Parathyroid adenoma (tissue), 2 donors: ENCODE measurements at regions not wholly inside any gene's neighbourhood (a gene's known extent, or its start where the extent isn't known, plus 50 kb on each side); places are given as distances from the start of the nearest gene placed in this dataset.

ENCODE experiments used
- H2AFZ ChIP-seq: fragments of 300-600 bp; sonication (generic); one replicate; pipeline ENCODE4 v1.7.0; 2017; ENCODE audit warnings: antibody characterized with exemption, mild to moderate bottlenecking
- H3K27ac ChIP-seq: fragments of 300-600 bp; sonication (generic); one replicate; pipeline ENCODE4 v1.7.0; 2017
- H3K27me3 ChIP-seq: fragments of 300-600 bp; sonication (generic); one replicate; pipeline ENCODE4 v1.7.0; 2017; ENCODE audit warnings: low read length; ENCODE audit not compliant: control insufficient read depth, insufficient read depth
- H3K36me3 ChIP-seq: fragments of 300-600 bp; sonication (generic); one replicate; pipeline ENCODE4 v1.7.0; 2017; ENCODE audit warnings: low read length; ENCODE audit not compliant: control insufficient read depth, insufficient read depth
- H3K4me1 ChIP-seq: fragments of 300-600 bp; sonication (generic); one replicate; pipeline ENCODE4 v1.7.0; 2017; ENCODE audit warnings: control low read depth
- H3K4me2 ChIP-seq: fragments of 300-600 bp; sonication (generic); one replicate; pipeline ENCODE4 v1.7.0; 2017; ENCODE audit warnings: low read length
- H3K4me3 ChIP-seq: fragments of 300-600 bp; sonication (generic); one replicate; pipeline ENCODE4 v1.7.0; 2017; ENCODE audit warnings: low read depth, low read length
- H3K79me2 ChIP-seq: fragments of 300-600 bp; sonication (generic); one replicate; pipeline ENCODE4 v1.7.0; 2017; ENCODE audit warnings: control low read depth
- H3K9ac ChIP-seq: fragments of 300-600 bp; sonication (generic); one replicate; pipeline ENCODE4 v1.7.0; 2017; ENCODE audit warnings: mild to moderate bottlenecking
- H3K9me3 ChIP-seq: fragments of 300-600 bp; sonication (generic); one replicate; pipeline ENCODE4 v1.7.0; 2017; ENCODE audit warnings: low read length; ENCODE audit not compliant: control insufficient read depth
- CTCF ChIP-seq: fragments of 300-600 bp; sonication (generic); IDR thresholded peaks from one replicate; pipeline ENCODE4 v1.7.0; 2017; ENCODE audit warnings: antibody characterized with exemption, mild to moderate bottlenecking
- donor health status: primary hyperparathyroidism.

- H3K79me2 ChIP-seq, result no peaks in the 10 kb centered on the region
- no peaks in the 10 kb centered on the region for H3K27me3 ChIP-seq
- H3K4me1 ChIP-seq, result no peaks in the 10 kb centered on the region
- no peak for TF ChIP-seq CTCF
- H2AFZ ChIP-seq, result no peak overlapping the region
- H3K9ac ChIP-seq, result no peak overlapping the region
- no peaks in the 10 kb centered on the region for H3K9me3 ChIP-seq
- H3K4me3 ChIP-seq, result no peak overlapping the region
- H3K27ac ChIP-seq, result no peak overlapping the region
- H3K36me3 ChIP-seq, result no peaks in the 10 kb centered on the region
- H3K4me2 ChIP-seq, result no peak overlapping the region
Observed at GRCh38 chr11:130804306-130805076, 111.8 kb downstream of the SNX19 start.

GRCh38 chr11:130806746-130807145 is 109.5 kb downstream of the SNX19 start:
- Histone ChIP-seq H3K4me1 (no peaks in the 10 kb centered on the region), H3K36me3 (no peaks in the 10 kb centered on the region), H3K9ac (no peak overlapping the region), H3K4me3 (no peak overlapping the region), H3K27ac (no peak overlapping the region), H3K4me2 (no peak overlapping the region), H3K9me3 (no peaks in the 10 kb centered on the region), H3K27me3 (no peaks in the 10 kb centered on the region), H2AFZ (no peak overlapping the region), H3K79me2 (no peaks in the 10 kb centered on the region)
- TF ChIP-seq CTCF, result no peak

- no peaks in the 10 kb centered on the region for H3K27me3 ChIP-seq
- H3K4me2 ChIP-seq, result no peak overlapping the region
- H3K4me1 ChIP-seq, result no peaks in the 10 kb centered on the region
- H3K79me2 ChIP-seq, result no peaks in the 10 kb centered on the region
- no peak overlapping the region for H2AFZ ChIP-seq
- H3K9ac ChIP-seq, result no peak overlapping the region
- no peak overlapping the region for H3K27ac ChIP-seq
- no peaks in the 10 kb centered on the region for H3K9me3 ChIP-seq
- TF ChIP-seq CTCF, result no peak
- H3K36me3 ChIP-seq, result no peaks in the 10 kb centered on the region
- no peak overlapping the region for H3K4me3 ChIP-seq
Observed at GRCh38 chr11:130808541-130808940, 107.7 kb downstream of the SNX19 start.

- no peaks in the 10 kb centered on the region for H3K9me3 ChIP-seq
- no peak for TF ChIP-seq CTCF
Observed at GRCh38 chr11:130813196-130813595, 103.1 kb downstream of the SNX19 start.

GRCh38 chr11:130813638-130814037 is 102.6 kb downstream of the SNX19 start:
- Histone ChIP-seq H3K4me1 (no peaks in the 10 kb centered on the region), H3K4me3 (no peak overlapping the region), H3K27me3 (no peaks in the 10 kb centered on the region), H3K9me3 (no peaks in the 10 kb centered on the region), H3K9ac (no peak overlapping the region), H2AFZ (no peak overlapping the region), H3K79me2 (no peaks in the 10 kb centered on the region), H3K27ac (no peak overlapping the region), H3K4me2 (no peak overlapping the region), H3K36me3 (no peaks in the 10 kb centered on the region)
- TF ChIP-seq CTCF, result no peak

More at GRCh38 chr11:130813196-130813595, 103.1 kb downstream of the SNX19 start:
- Histone ChIP-seq H3K4me1 (no peaks in the 10 kb centered on the region), H3K27ac (no peak overlapping the region), H2AFZ (no peak overlapping the region), H3K79me2 (no peaks in the 10 kb centered on the region), H3K4me3 (no peak overlapping the region), H3K27me3 (no peaks in the 10 kb centered on the region), H3K4me2 (no peak overlapping the region), H3K9ac (no peak overlapping the region), H3K36me3 (no peaks in the 10 kb centered on the region)
